Hepatocyte (in vitro differentiated cells): ENCODE measurements at regions not wholly inside any gene's neighbourhood (a gene's known extent, or its start where the extent isn't known, plus 50 kb on each side); places are given as distances from the start of the nearest gene placed in this dataset.
"Not testable (repeated sequence)": the region's sequence is repeated elsewhere in the genome, so short reads cannot be mapped to it uniquely, and the experiment has no call there.

Source experiments
- DNase-seq: peaks from one replicate; pipeline ENCODE4 v3.0.0-alpha.2; 2016; ENCODE audit warnings: low spot score
- H2AFZ ChIP-seq: fragments of 200-600 bp; sonication (generic); 2 replicates; pipeline ENCODE4 v1.6.0; 2016; ENCODE audit warnings: antibody characterized with exemption, mild to moderate bottlenecking
- H3K27ac ChIP-seq: fragments of 200-600 bp; sonication (generic); 2 replicates; pipeline ENCODE4 v1.5.1; 2016; ENCODE audit warnings: mild to moderate bottlenecking
- H3K27me3 ChIP-seq: fragments of 200-600 bp; sonication (generic); 2 replicates; pipeline ENCODE4 v1.6.1; 2016
- H3K36me3 ChIP-seq: fragments of 200-600 bp; sonication (generic); replicated peaks from 2 replicates; pipeline ENCODE4 v1.5.1; 2016; ENCODE audit warnings: low read depth; ENCODE audit not compliant: insufficient read depth
- H3K4me1 ChIP-seq: fragments of 200-600 bp; sonication (generic); 2 replicates; pipeline ENCODE4 v1.5.1; 2016; ENCODE audit warnings: mild to moderate bottlenecking, moderate library complexity; ENCODE audit not compliant: insufficient read depth
- H3K4me2 ChIP-seq: fragments of 200-600 bp; sonication (generic); 2 replicates; pipeline ENCODE4 v1.6.0; 2016
- H3K4me3 ChIP-seq: fragments of 200-600 bp; sonication (generic); 2 replicates; pipeline ENCODE4 v1.5.1; 2016; ENCODE audit warnings: mild to moderate bottlenecking
- H3K79me2 ChIP-seq: fragments of 200-600 bp; sonication (generic); 2 replicates; pipeline ENCODE4 v1.6.0; 2017; ENCODE audit warnings: mild to moderate bottlenecking
- H3K9me2 ChIP-seq: fragments of 200-600 bp; sonication (generic); replicated peaks from 2 replicates; pipeline ENCODE4 v1.6.0; 2017; ENCODE audit warnings: mild to moderate bottlenecking; ENCODE audit not compliant: insufficient read depth
- H3K9me3 ChIP-seq: fragments of 200-600 bp; sonication (generic); 2 replicates; pipeline ENCODE4 v1.5.1; 2016; ENCODE audit warnings: low read depth, mild to moderate bottlenecking
- H4K20me1 ChIP-seq: fragments of 200-600 bp; sonication (generic); 2 replicates; pipeline ENCODE4 v1.6.0; 2016; ENCODE audit warnings: mild to moderate bottlenecking; ENCODE audit not compliant: insufficient read depth, poor library complexity, severe bottlenecking
- EZH2 ChIP-seq: fragments of 200-600 bp; sonication (generic); IDR thresholded peaks from 2 replicates; pipeline ENCODE4 v1.6.1; 2016; ENCODE audit warnings: antibody characterized with exemption, mild to moderate bottlenecking, borderline replicate concordance
- EZH2phosphoT487 ChIP-seq: fragments of 200-600 bp; sonication (generic); IDR thresholded peaks from one replicate; pipeline ENCODE4 v1.6.1; 2018; ENCODE audit warnings: antibody characterized with exemption, mild to moderate bottlenecking, low read depth, moderate library complexity; ENCODE audit not compliant: unreplicated experiment, severe bottlenecking
- WGBS: methylation state at CpG from one replicate; pipeline ENCODE4 v1.1.6; 2016; ENCODE audit warnings: low lambda C conversion rate; ENCODE audit errors: missing lambda C conversion rate; 5-methylcytosine and 5-hydroxymethylcytosine counted together
- TF ChIP-seq, protein P1 (sequence below): fragments of 200-600 bp; sonication (generic); IDR thresholded peaks from 2 replicates; pipeline ENCODE4 v1.5.1; 2016; ENCODE audit warnings: antibody characterized with exemption, mild to moderate bottlenecking; ENCODE audit not compliant: poor library complexity

DNA sequence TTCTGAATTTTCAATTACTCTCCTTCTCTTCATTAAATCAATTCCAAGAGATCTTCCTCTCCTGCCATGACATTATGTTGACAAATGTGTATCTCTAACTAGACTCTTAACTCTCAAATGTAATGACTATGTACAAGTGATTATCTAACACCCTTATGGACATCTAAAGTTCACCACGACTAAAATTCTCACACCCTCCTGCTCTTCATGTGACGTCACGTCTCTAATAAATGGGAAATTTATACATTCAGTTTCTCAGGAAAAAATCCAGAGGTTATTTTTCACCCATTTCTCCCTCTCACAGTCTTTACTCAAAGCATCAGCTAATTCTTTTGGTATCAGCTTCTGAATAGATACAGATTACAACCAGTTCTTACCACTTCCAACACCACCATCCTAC is 237.5 kb upstream of the EPHA6 start:
- Histone ChIP-seq H3K27ac (no peak overlapping the region), H4K20me1 (no peaks in the 10 kb centered on the region), H3K36me3 (no peaks in the 10 kb centered on the region), H3K4me1 (no peaks in the 10 kb centered on the region), H3K27me3 (no peaks in the 10 kb centered on the region), H3K4me3 (no peak overlapping the region), H3K9me2 (no peaks in the 10 kb centered on the region), H3K79me2 (no peaks in the 10 kb centered on the region), H3K4me2 (no peak overlapping the region), H3K9me3 (peaks cover 3% of the 10 kb centered on the region), H2AFZ (no peak overlapping the region)
- no peak for DNase-seq
- TF ChIP-seq, protein P1, sequence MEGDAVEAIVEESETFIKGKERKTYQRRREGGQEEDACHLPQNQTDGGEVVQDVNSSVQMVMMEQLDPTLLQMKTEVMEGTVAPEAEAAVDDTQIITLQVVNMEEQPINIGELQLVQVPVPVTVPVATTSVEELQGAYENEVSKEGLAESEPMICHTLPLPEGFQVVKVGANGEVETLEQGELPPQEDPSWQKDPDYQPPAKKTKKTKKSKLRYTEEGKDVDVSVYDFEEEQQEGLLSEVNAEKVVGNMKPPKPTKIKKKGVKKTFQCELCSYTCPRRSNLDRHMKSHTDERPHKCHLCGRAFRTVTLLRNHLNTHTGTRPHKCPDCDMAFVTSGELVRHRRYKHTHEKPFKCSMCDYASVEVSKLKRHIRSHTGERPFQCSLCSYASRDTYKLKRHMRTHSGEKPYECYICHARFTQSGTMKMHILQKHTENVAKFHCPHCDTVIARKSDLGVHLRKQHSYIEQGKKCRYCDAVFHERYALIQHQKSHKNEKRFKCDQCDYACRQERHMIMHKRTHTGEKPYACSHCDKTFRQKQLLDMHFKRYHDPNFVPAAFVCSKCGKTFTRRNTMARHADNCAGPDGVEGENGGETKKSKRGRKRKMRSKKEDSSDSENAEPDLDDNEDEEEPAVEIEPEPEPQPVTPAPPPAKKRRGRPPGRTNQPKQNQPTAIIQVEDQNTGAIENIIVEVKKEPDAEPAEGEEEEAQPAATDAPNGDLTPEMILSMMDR: no peak
- no peak for TF ChIP-seq EZH2
- no peak for TF ChIP-seq EZH2phosphoT487
- WGBS: 92% methylated on average over 3 of the region's 3 CpGs

DNA sequence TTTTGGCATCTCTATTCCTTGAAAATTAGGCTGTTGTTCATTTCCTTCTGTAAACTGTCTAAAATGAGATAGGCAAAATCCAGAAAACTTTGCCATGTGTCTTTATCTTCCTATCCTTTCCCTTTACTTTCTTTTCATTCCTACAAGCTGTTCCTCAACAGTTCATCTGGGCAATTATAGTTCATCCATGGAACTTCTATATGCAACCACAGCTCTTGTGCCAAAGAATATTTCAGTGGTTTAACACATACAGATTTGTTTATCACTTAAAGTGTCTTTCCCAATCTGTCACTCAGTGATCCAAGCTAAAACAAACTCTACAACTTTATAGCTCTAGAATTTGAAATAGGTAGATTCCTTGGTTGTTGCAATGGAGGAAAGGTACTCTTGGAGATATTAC is 230.3 kb upstream of the EPHA6 start:
- no peak overlapping the region for H3K27ac ChIP-seq
- no peaks in the 10 kb centered on the region for H3K9me3 ChIP-seq
- no peaks in the 10 kb centered on the region for H3K27me3 ChIP-seq
- no peak overlapping the region for H2AFZ ChIP-seq
- DNase-seq: no peak
- H3K9me2 ChIP-seq: no peaks in the 10 kb centered on the region
- no peak overlapping the region for H3K4me3 ChIP-seq
- no peaks in the 10 kb centered on the region for H3K36me3 ChIP-seq
- H3K4me2 ChIP-seq: no peak overlapping the region
- H3K4me1 ChIP-seq: no peaks in the 10 kb centered on the region
- H4K20me1 ChIP-seq: no peaks in the 10 kb centered on the region
- H3K79me2 ChIP-seq: no peaks in the 10 kb centered on the region
- TF ChIP-seq EZH2: no peak
- no peak for TF ChIP-seq EZH2phosphoT487
- TF ChIP-seq, protein P1: no peak

DNA sequence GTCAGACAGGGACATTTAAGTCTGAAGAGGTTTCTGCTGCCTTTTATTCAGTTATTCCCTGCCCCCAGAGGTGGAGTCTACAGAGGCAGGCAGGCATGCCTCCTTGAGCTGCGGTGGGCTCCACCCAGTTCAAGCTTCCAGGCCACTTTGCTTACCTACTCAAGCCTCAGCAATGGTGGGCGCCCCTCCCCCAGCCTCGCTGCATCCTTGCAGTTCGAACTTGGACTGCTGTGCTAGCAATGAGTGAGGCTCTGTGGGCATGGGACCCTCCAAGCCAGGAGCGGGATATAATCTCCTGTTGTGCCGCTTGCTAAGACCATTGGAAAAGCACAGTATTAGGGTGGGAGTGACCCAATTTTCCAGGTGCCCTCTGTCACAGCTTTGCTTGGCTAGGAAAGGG is 207.5 kb upstream of the EPHA6 start:
- not testable (repeated sequence) for H3K9me2 ChIP-seq, H3K27ac ChIP-seq, H3K79me2 ChIP-seq, H3K4me3 ChIP-seq, H2AFZ ChIP-seq, H3K36me3 ChIP-seq, H3K27me3 ChIP-seq, H3K4me1 ChIP-seq, H3K9me3 ChIP-seq, DNase-seq, H4K20me1 ChIP-seq, H3K4me2 ChIP-seq
- 72% methylated on average over 6 of the region's 6 CpGs for WGBS

GRCh38 chr3:96619475-96619874 is 194.9 kb upstream of the EPHA6 start:
- Histone ChIP-seq H4K20me1 (no peaks in the 10 kb centered on the region), H3K27me3 (no peaks in the 10 kb centered on the region), H3K4me2 (no peak overlapping the region), H3K27ac (no peak overlapping the region), H3K36me3 (no peaks in the 10 kb centered on the region), H3K4me1 (no peaks in the 10 kb centered on the region), H3K9me2 (no peaks in the 10 kb centered on the region), H3K79me2 (no peaks in the 10 kb centered on the region), H2AFZ (no peak overlapping the region), H3K4me3 (no peak overlapping the region), H3K9me3 (no peaks in the 10 kb centered on the region)
- WGBS: 93% methylated on average over 20 of the region's 20 CpGs
- no peak for DNase-seq
- TF ChIP-seq EZH2: no peak
- TF ChIP-seq, protein P1: no peak
- no peak for TF ChIP-seq EZH2phosphoT487
